HepG2 (cell line): ENCODE measurements at regions not wholly inside any gene's neighbourhood (a gene's known extent, or its start where the extent isn't known, plus 50 kb on each side); places are given as distances from the start of the nearest gene placed in this dataset.

ENCODE experiments used
- ATAC-seq: fragments of 200-7000 bp; cut with Tn5 transposase; 3 replicates; pipeline ENCODE4 v1.9.1; 2020; ENCODE audit warnings: mild to moderate bottlenecking, moderate library complexity
- BruUV-seq: library from RNA; stranded (reverse); fragments of 400-500 nt; replicated peaks from 2 replicates; lab custom pipeline; 2021; lab: Mats Ljungman, UMichigan
- CTCF ChIA-PET: fragments of 300-600 bp; formaldehyde crosslinking; extraction: SDS; loops from one replicate; lab custom pipeline; 2021; ENCODE audit warnings: low total read pairs, inconsistent platforms, low intra/inter-chr PET ratio; lab: Yijun Ruan, JAX
- POLR2A ChIA-PET: fragments of 350-600 bp; sonication (Branson Sonifier 250); formaldehyde crosslinking; loops from one replicate; lab custom pipeline; 2020; ENCODE audit warnings: antibody characterized with exemption, inconsistent platforms; lab: Yijun Ruan, JAX
- DNase-seq: peaks from one replicate; pipeline ENCODE4 v3.0.0-alpha.2; 2015; ENCODE audit warnings: low spot score
- FAIRE-seq: peaks from 3 replicates; lab custom pipeline; 2011; peaks lifted over from hg19 to GRCh38; lab: Jason Lieb, UNC
- H2AFZ ChIP-seq: one replicate; pipeline ENCODE4 v1.6.1; 2011; ENCODE audit warnings: low read length, inconsistent platforms
- H3K27ac ChIP-seq: fragments of 300-600 bp; 3 replicates; pipeline ENCODE4 v1.8.0; 2011; ENCODE audit warnings: mixed run types, mild to moderate bottlenecking, mixed read lengths, low read length, inconsistent platforms; ENCODE audit not compliant: insufficient read depth; ENCODE audit errors: extremely low read length
- H3K27me3 ChIP-seq, 2 experiments: fragments of 200-600 bp in 1 of 2; 2 replicates in 1 of 2; 3 replicates in 1 of 2; pipeline versions ENCODE4 v1.6.0 to v1.8.0; 2011; ENCODE audit warnings: low read length in 2 of 2, mild to moderate bottlenecking in 2 of 2, moderate library complexity in 2 of 2, inconsistent platforms in 1 of 2; ENCODE audit not compliant: insufficient read depth in 2 of 2, control insufficient read depth in 1 of 2
- H3K36me3 ChIP-seq, 2 experiments: fragments of 200-600 bp in 1 of 2; replicated peaks in 1 of 2; 2 replicates in 1 of 2; 3 replicates in 1 of 2; pipeline versions ENCODE4 v1.5.1 to v1.8.0; 2011; ENCODE audit warnings: low read length in 2 of 2, inconsistent platforms in 1 of 2; ENCODE audit not compliant: insufficient read depth in 2 of 2, control insufficient read depth in 1 of 2
- H3K4me1 ChIP-seq: 2 replicates; pipeline ENCODE4 v1.5.1; 2012; ENCODE audit warnings: low read length, inconsistent platforms; ENCODE audit not compliant: insufficient read depth
- H3K4me2 ChIP-seq: 2 replicates; pipeline ENCODE4 v1.6.0; 2011; ENCODE audit warnings: low read depth, low read length, inconsistent platforms
- H3K4me3 ChIP-seq, 3 experiments: fragments of 200-600 bp in 1 of 3; sonication (generic), shearing (Covaris generic) in 1 of 3; replicated peaks in 1 of 3; 2 replicates each; pipeline ENCODE4 v1.5.1; 2011 to 2016; ENCODE audit warnings: low read length in 3 of 3, inconsistent platforms in 2 of 3, low read depth in 2 of 3, mild to moderate bottlenecking in 2 of 3, control low read depth in 1 of 3, mixed read lengths in 1 of 3; ENCODE audit not compliant: insufficient read depth in 1 of 3
- H3K79me2 ChIP-seq: one replicate; pipeline ENCODE4 v1.6.1; 2011; ENCODE audit warnings: low read length, inconsistent platforms; ENCODE audit not compliant: insufficient read depth
- H3K9ac ChIP-seq: 2 replicates; pipeline ENCODE4 v1.6.0; 2011; ENCODE audit warnings: mild to moderate bottlenecking, low read depth, low read length, inconsistent platforms; ENCODE audit not compliant: insufficient read depth
- H3K9me3 ChIP-seq: 2 replicates; pipeline ENCODE4 v1.5.1; 2012; ENCODE audit warnings: mild to moderate bottlenecking, low read length
- H4K20me1 ChIP-seq: 2 replicates; pipeline ENCODE4 v1.6.0; 2011; ENCODE audit warnings: inconsistent platforms, mild to moderate bottlenecking, low read length, moderate library complexity; ENCODE audit not compliant: insufficient read depth
- CEBPG ChIP-seq: IDR thresholded peaks from 2 replicates; pipeline ENCODE4 v1.6.1; 2016
- ETV6 ChIP-seq: sonication (generic); formaldehyde crosslinking; conservative IDR thresholded peaks from 2 replicates; pipeline ENCODE4 v1.4.0; 2020; ENCODE audit warnings: missing genetic modification reagents
- TMF1 ChIP-seq: sonication (generic); formaldehyde crosslinking; IDR thresholded peaks from 2 replicates; pipeline ENCODE4 v1.8.1; 2022; ENCODE audit warnings: low read depth, missing genetic modification reagents
- ZNF180 ChIP-seq: sonication (generic); formaldehyde crosslinking; IDR thresholded peaks from 2 replicates; pipeline ENCODE4 v1.4.0; 2020; ENCODE audit warnings: low read depth, missing genetic modification reagents, borderline replicate concordance
- ZNF577 ChIP-seq: sonication (generic); formaldehyde crosslinking; IDR thresholded peaks from 2 replicates; pipeline ENCODE4 v1.4.0; 2020; ENCODE audit warnings: mild to moderate bottlenecking, low read depth, missing genetic modification reagents, borderline replicate concordance
- WGBS: methylation state at CpG from one replicate; pipeline ENCODE4 v1.1.6; 2017; ENCODE audit warnings: low lambda C conversion rate; 5-methylcytosine and 5-hydroxymethylcytosine counted together
- in situ Hi-C: cut with HindIII; loops from 2 replicates; pipeline ENCODE4 v1.10.0; 2017; ENCODE audit warnings: low pct_unique_long_range_greater_than_20kb; ENCODE audit not compliant: extremely low pct_ligation_motif_present
- intact Hi-C: fragments of 100-400 bp; cut with micrococcal nuclease; formaldehyde crosslinking; loops from one replicate; pipeline ENCODE4 v1.10.0; 2022; ENCODE audit not compliant: unreplicated experiment
- TF ChIP-seq, protein P1 (sequence below): sonication (generic); formaldehyde crosslinking; IDR thresholded peaks from 2 replicates; pipeline ENCODE4 v1.4.0; 2020; ENCODE audit warnings: mild to moderate bottlenecking, missing genetic modification reagents
- TF ChIP-seq, protein P2 (sequence below): sonication (generic); formaldehyde crosslinking; IDR thresholded peaks from 2 replicates; pipeline ENCODE4 v1.5.1; 2020; ENCODE audit warnings: missing genetic modification reagents, mild to moderate bottlenecking, borderline replicate concordance
- TF ChIP-seq, protein P3 (sequence below): sonication (generic); formaldehyde crosslinking; IDR thresholded peaks from 2 replicates; pipeline ENCODE4 v1.4.0; 2020; ENCODE audit warnings: missing genetic modification reagents
- TF ChIP-seq, protein P4 (sequence below): sonication (generic); formaldehyde crosslinking; IDR thresholded peaks from 2 replicates; pipeline ENCODE4 v1.5.0; 2020; ENCODE audit warnings: missing genetic modification reagents, mild to moderate bottlenecking, borderline replicate concordance
- TF ChIP-seq, protein P5 (sequence below): sonication (generic); formaldehyde crosslinking; IDR thresholded peaks from 2 replicates; pipeline ENCODE4 v1.5.0; 2020; ENCODE audit warnings: missing genetic modification reagents

DNA sequence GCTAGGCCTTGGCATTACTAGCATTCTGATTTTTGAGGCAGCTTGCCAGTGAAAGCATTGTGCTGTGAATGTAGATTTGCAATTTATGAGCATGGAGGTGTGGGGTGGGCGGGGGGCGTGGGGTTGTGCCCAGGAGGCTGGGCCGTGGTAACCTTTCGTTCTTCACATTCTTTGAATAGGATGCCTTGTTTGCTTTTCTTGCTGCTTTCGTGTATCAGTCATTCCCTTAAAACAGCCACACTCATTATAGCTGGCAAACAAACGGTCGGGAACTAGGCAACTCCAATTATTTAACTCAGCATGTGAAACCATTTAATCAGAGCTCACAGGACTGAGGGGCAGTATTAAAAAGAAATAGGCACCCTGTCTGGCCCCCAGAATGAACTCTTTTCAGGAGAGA lies 115.9 kb upstream of the PELI2 start:
- no TSS peak for BruUV-seq
- 11% methylated on average over 6 of the region's 7 CpGs for WGBS
- in situ Hi-C loops (no loop called here), intact Hi-C loops (no loop called here)
- FAIRE-seq (no peak), DNase-seq (no peak), ATAC-seq (no peak)
- Histone ChIP-seq H3K79me2 (no peaks in the 10 kb centered on the region), H3K4me3 (no peak overlapping the region), H2AFZ (no peak overlapping the region), H4K20me1 (no peaks in the 10 kb centered on the region), H3K9ac (no peak overlapping the region), H3K36me3 (no peaks in the 10 kb centered on the region), H3K4me1 (no peaks in the 10 kb centered on the region), H3K4me2 (no peak overlapping the region), H3K27me3 (0 out of 5 replicates have a peak, but pooled peaks cover 0 to 4% of the 10 kb centered on the region in 2 experiments), H3K9me3 (no peaks in the 10 kb centered on the region), H3K27ac (no peak overlapping the region)
- ChIA-PET POLR2A (no interaction called here), CTCF (no interaction called here)
- TF ChIP-seq, protein P1, sequence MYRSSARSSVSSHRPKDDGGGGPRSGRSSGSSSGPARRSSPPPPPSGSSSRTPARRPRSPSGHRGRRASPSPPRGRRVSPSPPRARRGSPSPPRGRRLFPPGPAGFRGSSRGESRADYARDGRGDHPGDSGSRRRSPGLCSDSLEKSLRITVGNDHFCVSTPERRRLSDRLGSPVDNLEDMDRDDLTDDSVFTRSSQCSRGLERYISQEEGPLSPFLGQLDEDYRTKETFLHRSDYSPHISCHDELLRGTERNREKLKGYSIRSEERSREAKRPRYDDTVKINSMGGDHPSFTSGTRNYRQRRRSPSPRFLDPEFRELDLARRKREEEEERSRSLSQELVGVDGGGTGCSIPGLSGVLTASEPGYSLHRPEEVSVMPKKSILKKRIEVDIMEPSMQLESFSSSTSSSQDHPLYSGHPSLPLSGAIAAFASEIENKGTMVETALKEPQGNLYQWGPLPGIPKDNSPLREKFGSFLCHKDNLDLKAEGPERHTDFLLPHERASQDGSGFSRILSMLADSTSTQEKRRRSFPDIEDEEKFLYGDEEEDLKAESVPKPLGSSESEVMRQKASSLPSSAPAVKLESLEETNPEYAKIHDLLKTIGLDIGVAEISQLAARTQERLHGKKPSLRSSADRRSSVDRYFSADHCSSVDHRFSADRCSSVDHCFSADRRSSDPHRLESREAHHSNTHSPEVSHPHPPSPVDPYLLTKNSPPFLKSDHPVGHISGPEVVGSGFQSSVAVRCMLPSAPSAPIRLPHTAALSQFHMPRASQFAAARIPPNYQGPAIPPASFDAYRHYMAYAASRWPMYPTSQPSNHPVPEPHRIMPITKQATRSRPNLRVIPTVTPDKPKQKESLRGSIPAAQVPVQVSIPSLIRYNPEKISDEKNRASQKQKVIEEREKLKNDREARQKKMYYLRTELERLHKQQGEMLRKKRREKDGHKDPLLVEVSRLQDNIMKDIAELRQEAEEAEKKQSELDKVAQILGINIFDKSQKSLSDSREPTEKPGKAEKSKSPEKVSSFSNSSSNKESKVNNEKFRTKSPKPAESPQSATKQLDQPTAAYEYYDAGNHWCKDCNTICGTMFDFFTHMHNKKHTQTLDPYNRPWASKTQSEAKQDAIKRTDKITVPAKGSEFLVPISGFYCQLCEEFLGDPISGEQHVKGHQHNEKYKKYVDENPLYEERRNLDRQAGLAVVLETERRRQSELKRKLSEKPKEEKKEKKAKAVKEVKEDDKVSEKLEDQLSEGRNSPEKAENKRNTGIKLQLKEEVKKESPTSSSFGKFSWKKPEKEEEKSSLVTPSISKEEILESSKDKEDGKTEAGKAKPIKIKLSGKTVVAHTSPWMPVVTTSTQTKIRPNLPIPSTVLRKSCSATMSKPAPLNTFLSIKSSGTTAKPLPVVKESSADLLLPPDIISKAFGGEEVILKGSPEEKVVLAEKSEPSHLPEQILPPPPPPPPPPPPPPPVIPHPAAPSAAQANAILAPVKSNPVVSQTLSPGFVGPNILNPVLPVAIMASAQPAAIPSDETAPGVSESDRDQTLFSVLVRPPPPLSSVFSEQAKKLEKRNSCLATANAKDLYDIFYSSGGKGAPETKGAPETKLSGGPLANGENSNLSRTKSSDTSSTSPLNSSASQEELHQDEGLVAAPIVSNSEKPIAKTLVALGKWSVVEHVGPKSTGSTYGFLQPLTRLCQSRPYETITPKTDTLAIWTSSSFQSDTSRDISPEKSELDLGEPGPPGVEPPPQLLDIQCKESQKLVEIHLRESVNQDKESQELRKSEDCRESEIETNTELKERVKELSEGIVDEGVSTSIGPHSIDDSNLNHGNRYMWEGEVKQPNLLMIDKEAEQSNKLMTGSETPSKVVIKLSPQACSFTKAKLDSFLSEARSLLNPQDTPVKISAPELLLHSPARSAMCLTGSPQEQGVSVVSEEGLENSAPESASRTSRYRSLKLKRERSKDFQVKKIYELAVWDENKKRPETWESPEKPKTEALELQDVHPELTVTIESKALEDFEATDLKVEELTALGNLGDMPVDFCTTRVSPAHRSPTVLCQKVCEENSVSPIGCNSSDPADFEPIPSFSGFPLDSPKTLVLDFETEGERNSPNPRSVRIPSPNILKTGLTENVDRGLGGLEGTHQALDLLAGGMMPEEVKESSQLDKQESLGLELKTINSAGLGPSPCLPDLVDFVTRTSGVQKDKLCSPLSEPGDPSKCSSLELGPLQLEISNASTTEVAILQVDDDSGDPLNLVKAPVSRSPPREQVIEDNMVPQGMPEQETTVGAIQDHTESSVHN (CRISPR knock-in tag) = no peak
- TF ChIP-seq, protein P2, sequence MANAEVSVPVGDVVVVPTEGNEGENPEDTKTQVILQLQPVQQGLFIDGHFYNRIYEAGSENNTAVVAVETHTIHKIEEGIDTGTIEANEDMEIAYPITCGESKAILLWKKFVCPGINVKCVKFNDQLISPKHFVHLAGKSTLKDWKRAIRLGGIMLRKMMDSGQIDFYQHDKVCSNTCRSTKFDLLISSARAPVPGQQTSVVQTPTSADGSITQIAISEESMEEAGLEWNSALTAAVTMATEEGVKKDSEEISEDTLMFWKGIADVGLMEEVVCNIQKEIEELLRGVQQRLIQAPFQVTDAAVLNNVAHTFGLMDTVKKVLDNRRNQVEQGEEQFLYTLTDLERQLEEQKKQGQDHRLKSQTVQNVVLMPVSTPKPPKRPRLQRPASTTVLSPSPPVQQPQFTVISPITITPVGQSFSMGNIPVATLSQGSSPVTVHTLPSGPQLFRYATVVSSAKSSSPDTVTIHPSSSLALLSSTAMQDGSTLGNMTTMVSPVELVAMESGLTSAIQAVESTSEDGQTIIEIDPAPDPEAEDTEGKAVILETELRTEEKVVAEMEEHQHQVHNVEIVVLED = no peak
- no peak for TF ChIP-seq TMF1 (CRISPR knock-in tag)
- TF ChIP-seq CEBPG (CRISPR knock-in tag) = no peak
- TF ChIP-seq, protein P3, sequence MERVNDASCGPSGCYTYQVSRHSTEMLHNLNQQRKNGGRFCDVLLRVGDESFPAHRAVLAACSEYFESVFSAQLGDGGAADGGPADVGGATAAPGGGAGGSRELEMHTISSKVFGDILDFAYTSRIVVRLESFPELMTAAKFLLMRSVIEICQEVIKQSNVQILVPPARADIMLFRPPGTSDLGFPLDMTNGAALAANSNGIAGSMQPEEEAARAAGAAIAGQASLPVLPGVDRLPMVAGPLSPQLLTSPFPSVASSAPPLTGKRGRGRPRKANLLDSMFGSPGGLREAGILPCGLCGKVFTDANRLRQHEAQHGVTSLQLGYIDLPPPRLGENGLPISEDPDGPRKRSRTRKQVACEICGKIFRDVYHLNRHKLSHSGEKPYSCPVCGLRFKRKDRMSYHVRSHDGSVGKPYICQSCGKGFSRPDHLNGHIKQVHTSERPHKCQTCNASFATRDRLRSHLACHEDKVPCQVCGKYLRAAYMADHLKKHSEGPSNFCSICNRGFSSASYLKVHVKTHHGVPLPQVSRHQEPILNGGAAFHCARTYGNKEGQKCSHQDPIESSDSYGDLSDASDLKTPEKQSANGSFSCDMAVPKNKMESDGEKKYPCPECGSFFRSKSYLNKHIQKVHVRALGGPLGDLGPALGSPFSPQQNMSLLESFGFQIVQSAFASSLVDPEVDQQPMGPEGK = no peak
- TF ChIP-seq, protein P4, sequence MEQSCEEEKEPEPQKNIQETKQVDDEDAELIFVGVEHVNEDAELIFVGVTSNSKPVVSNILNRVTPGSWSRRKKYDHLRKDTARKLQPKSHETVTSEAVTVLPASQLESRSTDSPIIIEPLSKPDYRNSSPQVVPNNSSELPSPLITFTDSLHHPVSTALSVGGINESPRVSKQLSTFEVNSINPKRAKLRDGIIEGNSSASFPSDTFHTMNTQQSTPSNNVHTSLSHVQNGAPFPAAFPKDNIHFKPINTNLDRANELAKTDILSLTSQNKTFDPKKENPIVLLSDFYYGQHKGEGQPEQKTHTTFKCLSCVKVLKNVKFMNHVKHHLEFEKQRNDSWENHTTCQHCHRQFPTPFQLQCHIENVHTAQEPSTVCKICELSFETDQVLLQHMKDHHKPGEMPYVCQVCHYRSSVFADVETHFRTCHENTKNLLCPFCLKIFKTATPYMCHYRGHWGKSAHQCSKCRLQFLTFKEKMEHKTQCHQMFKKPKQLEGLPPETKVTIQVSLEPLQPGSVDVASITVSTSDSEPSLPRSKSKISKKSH (CRISPR knock-in tag) = no peak
- TF ChIP-seq ZNF577 (CRISPR knock-in tag) = no peak
- TF ChIP-seq ETV6 (CRISPR knock-in tag) = no peak
- TF ChIP-seq, protein P5, sequence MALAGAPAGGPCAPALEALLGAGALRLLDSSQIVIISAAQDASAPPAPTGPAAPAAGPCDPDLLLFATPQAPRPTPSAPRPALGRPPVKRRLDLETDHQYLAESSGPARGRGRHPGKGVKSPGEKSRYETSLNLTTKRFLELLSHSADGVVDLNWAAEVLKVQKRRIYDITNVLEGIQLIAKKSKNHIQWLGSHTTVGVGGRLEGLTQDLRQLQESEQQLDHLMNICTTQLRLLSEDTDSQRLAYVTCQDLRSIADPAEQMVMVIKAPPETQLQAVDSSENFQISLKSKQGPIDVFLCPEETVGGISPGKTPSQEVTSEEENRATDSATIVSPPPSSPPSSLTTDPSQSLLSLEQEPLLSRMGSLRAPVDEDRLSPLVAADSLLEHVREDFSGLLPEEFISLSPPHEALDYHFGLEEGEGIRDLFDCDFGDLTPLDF (CRISPR knock-in tag) = no peak
- no peak for TF ChIP-seq ZNF180 (CRISPR knock-in tag)
